OCI-LY7 (cell line): ENCODE measurements at regions not wholly inside any gene's neighbourhood (a gene's known extent, or its start where the extent isn't known, plus 50 kb on each side); places are given as distances from the start of the nearest gene placed in this dataset.

Source experiments
- BruUV-seq: library from RNA; stranded (reverse); fragments of 400-500 nt; replicated peaks from 2 replicates; lab custom pipeline; 2021; lab: Mats Ljungman, UMichigan
- CTCF ChIA-PET: fragments of 300-600 bp; sonication (Branson Sonifier 250); formaldehyde crosslinking; loops from one replicate; lab custom pipeline; 2022; ENCODE audit warnings: antibody characterized with exemption; ENCODE audit not compliant: unreplicated experiment; lab: Charles Lee
- POLR2A ChIA-PET: fragments of 300-600 bp; sonication (Branson Sonifier 250); formaldehyde crosslinking; loops from one replicate; lab custom pipeline; 2022; ENCODE audit warnings: antibody characterized with exemption; lab: Charles Lee
- DNase-seq: peaks from one replicate; pipeline ENCODE4 v3.0.0-alpha.2; 2015; ENCODE audit warnings: low spot score
- H2AFZ ChIP-seq: fragments of 200-600 bp; sonication (generic), shearing (Covaris generic); 2 replicates; pipeline ENCODE4 v1.6.1; 2014; ENCODE audit warnings: mild to moderate bottlenecking, antibody characterized with exemption, low read length, moderate library complexity
- H3K27ac ChIP-seq: fragments of 200-600 bp; sonication (generic); 2 replicates; pipeline ENCODE4 v1.5.1; 2014; ENCODE audit warnings: mixed run types, low read depth, mild to moderate bottlenecking, moderate library complexity, low read length, inconsistent platforms; ENCODE audit not compliant: poor library complexity, severe bottlenecking
- H3K36me3 ChIP-seq: fragments of 200-600 bp; sonication (generic); 2 replicates; pipeline ENCODE4 v1.6.1; 2014; ENCODE audit warnings: mild to moderate bottlenecking, antibody characterized with exemption, low read length, moderate library complexity, mixed read lengths; ENCODE audit not compliant: insufficient read depth
- H3K4me1 ChIP-seq: fragments of 200-600 bp; sonication (generic); 2 replicates; pipeline ENCODE4 v1.5.1; 2014; ENCODE audit warnings: mild to moderate bottlenecking, low read length; ENCODE audit not compliant: insufficient read depth, poor library complexity, severe bottlenecking
- H3K4me2 ChIP-seq: fragments of 200-600 bp; sonication (generic); 2 replicates; pipeline ENCODE4 v1.6.1; 2014; ENCODE audit warnings: mild to moderate bottlenecking, low read length
- H3K4me3 ChIP-seq: fragments of 200-600 bp; sonication (generic); 2 replicates; pipeline ENCODE4 v1.5.1; 2014; ENCODE audit warnings: mild to moderate bottlenecking, low read depth, low read length; ENCODE audit not compliant: poor library complexity, severe bottlenecking
- H3K79me2 ChIP-seq: fragments of 200-600 bp; sonication (generic); 2 replicates; pipeline ENCODE4 v1.6.1; 2016; ENCODE audit warnings: low read depth, mild to moderate bottlenecking, low read length, moderate library complexity, mixed read lengths; ENCODE audit not compliant: insufficient read depth
- H3K9me2 ChIP-seq: fragments of 200-600 bp; sonication (generic); 2 replicates; pipeline ENCODE4 v1.6.1; 2016; ENCODE audit warnings: mild to moderate bottlenecking, low read length, mixed read lengths; ENCODE audit not compliant: insufficient read depth
- H3K9me3 ChIP-seq: fragments of 200-600 bp; sonication (generic); 2 replicates; pipeline ENCODE4 v1.6.1; 2014; ENCODE audit warnings: mild to moderate bottlenecking, mixed run types, low read length, mixed read lengths
- H4K20me1 ChIP-seq: fragments of 200-600 bp; sonication (generic); 2 replicates; pipeline ENCODE4 v1.6.1; 2014; ENCODE audit warnings: mild to moderate bottlenecking, antibody characterized with exemption, low read length, moderate library complexity, mixed read lengths; ENCODE audit not compliant: insufficient read depth
- CTCF ChIP-seq: fragments of 200-600 bp; sonication (generic); conservative IDR thresholded peaks from 2 replicates; pipeline ENCODE4 v1.5.1; 2014; ENCODE audit warnings: mild to moderate bottlenecking, antibody characterized with exemption, low read length, moderate library complexity, mixed read lengths
- EZH2phosphoT487 ChIP-seq: fragments of 200-600 bp; sonication (generic); IDR thresholded peaks from 2 replicates; pipeline ENCODE4 v1.6.1; 2018; ENCODE audit warnings: low read depth, borderline replicate concordance, mild to moderate bottlenecking, mixed run types, antibody characterized with exemption, low read length, moderate library complexity, mixed read lengths
- intact Hi-C: fragments of 100-400 bp; cut with micrococcal nuclease; formaldehyde crosslinking; loops from one replicate; pipeline ENCODE4 v1.10.0; 2022; ENCODE audit not compliant: unreplicated experiment

- no peak for TF ChIP-seq CTCF
- no peak for TF ChIP-seq EZH2phosphoT487
- no TSS peak for BruUV-seq
Observed at GRCh38 chr17:5892921-5893675, 177.1 kb upstream of the WSCD1 start.

GRCh38 chr17:5893741-5894140 lies 176.4 kb upstream of the WSCD1 start:
- no peak for TF ChIP-seq CTCF
- TF ChIP-seq EZH2phosphoT487 = no peak
- H3K27ac ChIP-seq = no peak overlapping the region
- H3K36me3 ChIP-seq = no peaks in the 10 kb centered on the region
- H3K79me2 ChIP-seq = no peaks in the 10 kb centered on the region
- intact Hi-C loops = no loop called here
- no peak overlapping the region for H3K4me3 ChIP-seq
- H4K20me1 ChIP-seq = no peaks in the 10 kb centered on the region
- ChIA-PET CTCF (no interaction called here), POLR2A (no interaction called here)
- no peak overlapping the region for H3K4me2 ChIP-seq
- no peak for DNase-seq
- BruUV-seq = no TSS peak
- H3K9me2 ChIP-seq = no peaks in the 10 kb centered on the region
- no peak overlapping the region for H2AFZ ChIP-seq
- no peaks in the 10 kb centered on the region for H3K9me3 ChIP-seq
- no peaks in the 10 kb centered on the region for H3K4me1 ChIP-seq

More at GRCh38 chr17:5892921-5893675, 177.1 kb upstream of the WSCD1 start:
- Histone ChIP-seq H3K9me3 (no peaks in the 10 kb centered on the region), H3K79me2 (no peaks in the 10 kb centered on the region), H3K9me2 (no peaks in the 10 kb centered on the region), H2AFZ (no peak overlapping the region), H3K4me1 (no peaks in the 10 kb centered on the region), H4K20me1 (no peaks in the 10 kb centered on the region), H3K36me3 (no peaks in the 10 kb centered on the region), H3K4me2 (no peak overlapping the region), H3K27ac (no peak overlapping the region), H3K4me3 (no peak overlapping the region)
- POLR2A ChIA-PET = interaction anchor here (0.6 to 0.7 kb wide), 2 partner anchors 336 to 922 kb away, joined by 3 read pairs; no protein-coding TSS in a partner anchor
- CTCF ChIA-PET = no interaction called here
- intact Hi-C loops = no loop called here
- no peak for DNase-seq

GRCh38 chr17:5895276-5895675 lies 174.9 kb upstream of the WSCD1 start:
- ChIA-PET POLR2A (no interaction called here), CTCF (no interaction called here)
- Histone ChIP-seq H2AFZ (no peak overlapping the region), H4K20me1 (no peaks in the 10 kb centered on the region), H3K9me3 (no peaks in the 10 kb centered on the region), H3K79me2 (no peaks in the 10 kb centered on the region), H3K27ac (no peak overlapping the region), H3K36me3 (no peaks in the 10 kb centered on the region), H3K4me3 (no peak overlapping the region), H3K4me2 (no peak overlapping the region), H3K9me2 (no peaks in the 10 kb centered on the region), H3K4me1 (no peaks in the 10 kb centered on the region)
- no TSS peak for BruUV-seq
- DNase-seq = no peak
- TF ChIP-seq EZH2phosphoT487 (no peak), CTCF (no peak)
- intact Hi-C loops = no loop called here
